Endothelial cell of umbilical vein (primary cell): ENCODE measurements at regions not wholly inside any gene's neighbourhood (a gene's known extent, or its start where the extent isn't known, plus 50 kb on each side); places are given as distances from the start of the nearest gene placed in this dataset.

Experiments
- BruUV-seq: library from RNA; stranded (reverse); fragments of 400-500 nt; replicated peaks from 2 replicates; lab custom pipeline; 2021; lab: Mats Ljungman, UMichigan
- CTCF ChIA-PET: fragments of 300-600, 350-600 bp; sonication (Branson Sonifier 250); formaldehyde crosslinking; loops from one replicate; lab custom pipeline; 2021; ENCODE audit warnings: antibody characterized with exemption, inconsistent platforms; lab: Charles Lee
- POLR2A ChIA-PET: fragments of 300-600, 350-600 bp; sonication (Branson Sonifier 250); formaldehyde crosslinking; loops from one replicate; lab custom pipeline; 2021; ENCODE audit warnings: antibody characterized with exemption, inconsistent platforms; lab: Charles Lee
- DNase-seq: peaks from one replicate; pipeline ENCODE4 v3.0.0-alpha.2; 2011; ENCODE audit warnings: low read depth, low spot score
- FAIRE-seq: peaks from 2 replicates; lab custom pipeline; 2011; peaks lifted over from hg19 to GRCh38; lab: Jason Lieb, UNC
- H2AFZ ChIP-seq: 2 replicates; pipeline ENCODE4 v1.6.0; 2012; ENCODE audit warnings: low read depth, low read length, control low read depth, inconsistent platforms
- H3K27ac ChIP-seq: 2 replicates; pipeline ENCODE4 v1.5.1; 2011; ENCODE audit warnings: low read depth, mild to moderate bottlenecking, control low read depth, low read length, moderate library complexity; ENCODE audit not compliant: insufficient read depth
- H3K27me3 ChIP-seq, 2 experiments: 2 replicates each; pipeline versions ENCODE4 v1.6.0 to v1.6.1; 2011; ENCODE audit warnings: low read length in 2 of 2, mixed read lengths in 1 of 2; ENCODE audit not compliant: control insufficient read depth in 2 of 2, insufficient read depth in 2 of 2
- H3K36me3 ChIP-seq, 2 experiments: 2 replicates in 1 of 2; 3 replicates in 1 of 2; pipeline ENCODE4 v1.5.1; 2011; ENCODE audit warnings: low read length in 2 of 2, mild to moderate bottlenecking in 1 of 2, moderate library complexity in 1 of 2; ENCODE audit not compliant: control insufficient read depth in 2 of 2, insufficient read depth in 2 of 2; ENCODE audit errors: extremely low read depth in 1 of 2
- H3K4me1 ChIP-seq: 3 replicates; pipeline ENCODE4 v1.5.1; 2011; ENCODE audit warnings: mild to moderate bottlenecking, low read length; ENCODE audit not compliant: control insufficient read depth, insufficient read depth; ENCODE audit errors: extremely low read depth
- H3K4me2 ChIP-seq: 2 replicates; pipeline ENCODE4 v1.6.1; 2011; ENCODE audit warnings: low read length, control low read depth, mixed read lengths; ENCODE audit not compliant: insufficient read depth
- H3K4me3 ChIP-seq, 3 experiments: fragments of 200-600 bp in 1 of 3; sonication (generic), shearing (Covaris generic) in 1 of 3; replicated peaks in 1 of 3; 2 replicates each; pipeline ENCODE4 v1.5.1; 2011 to 2016; ENCODE audit warnings: control low read depth in 3 of 3, low read length in 3 of 3, mild to moderate bottlenecking in 2 of 3, inconsistent platforms in 1 of 3, low read depth in 1 of 3, moderate library complexity in 1 of 3; ENCODE audit not compliant: insufficient read depth in 1 of 3
- H3K79me2 ChIP-seq: 2 replicates; pipeline ENCODE4 v1.6.0; 2012; ENCODE audit warnings: low read length, inconsistent platforms; ENCODE audit not compliant: control insufficient read depth, insufficient read depth
- H3K9ac ChIP-seq: replicated peaks from 2 replicates; pipeline ENCODE3; 2011; ENCODE audit warnings: low read length, control low read depth; ENCODE audit not compliant: insufficient read depth; ENCODE audit errors: extremely low read depth
- H3K9me1 ChIP-seq: replicated peaks from 3 replicates; pipeline ENCODE4 v1.6.0; 2011; ENCODE audit warnings: mild to moderate bottlenecking, low read length; ENCODE audit not compliant: control insufficient read depth, insufficient read depth; ENCODE audit errors: extremely low read depth
- H3K9me3 ChIP-seq: replicated peaks from 2 replicates; pipeline ENCODE4 v1.5.1; 2012; ENCODE audit warnings: low read length, inconsistent platforms; ENCODE audit not compliant: control insufficient read depth, insufficient read depth
- H4K20me1 ChIP-seq: replicated peaks from 2 replicates; pipeline ENCODE3; 2011; ENCODE audit warnings: mild to moderate bottlenecking, low read length; ENCODE audit not compliant: control insufficient read depth, insufficient read depth; ENCODE audit errors: extremely low read depth
- CTCF ChIP-seq, 2 donors: IDR thresholded peaks; 1 replicate in 1 of 2; 2 replicates in 1 of 2; pipeline ENCODE4 v1.5.1; 2011; ENCODE audit warnings: low read length in 2 of 2, mild to moderate bottlenecking in 2 of 2, moderate library complexity in 2 of 2, control low read depth in 1 of 2, inconsistent platforms in 1 of 2, low read depth in 1 of 2; ENCODE audit not compliant: insufficient read depth in 1 of 2; ENCODE audit errors: extremely low read depth in 1 of 2
- EZH2 ChIP-seq: IDR thresholded peaks from 2 replicates; pipeline ENCODE4 v1.6.1; 2012; ENCODE audit warnings: borderline replicate concordance, low read depth, mild to moderate bottlenecking, moderate library complexity, low read length, inconsistent platforms; ENCODE audit not compliant: severe bottlenecking
- FOS ChIP-seq: IDR thresholded peaks from 2 replicates; pipeline ENCODE4 v1.6.1; 2011; ENCODE audit warnings: mild to moderate bottlenecking, low read length, moderate library complexity, borderline replicate concordance; ENCODE audit not compliant: insufficient read depth
- GATA2 ChIP-seq: IDR thresholded peaks from 2 replicates; pipeline ENCODE4 v1.7.0; 2011; ENCODE audit warnings: low read depth, mild to moderate bottlenecking, moderate library complexity, mixed read lengths, low read length; ENCODE audit not compliant: insufficient read length, insufficient read depth
- JUN ChIP-seq: IDR thresholded peaks from 2 replicates; pipeline ENCODE4 v1.6.1; 2011; ENCODE audit warnings: borderline replicate concordance, low read depth; ENCODE audit not compliant: insufficient read length, insufficient read depth
- MAX ChIP-seq: IDR thresholded peaks from 2 replicates; pipeline ENCODE4 v1.6.1; 2011; ENCODE audit not compliant: insufficient read depth, insufficient read length
- MYC ChIP-seq: IDR thresholded peaks from one replicate; pipeline ENCODE4 v1.6.1; 2011; ENCODE audit warnings: mild to moderate bottlenecking, low read depth, low read length
- POLR2A ChIP-seq: IDR thresholded peaks from 2 replicates; pipeline ENCODE4 v1.6.1; 2012; ENCODE audit warnings: low read depth, mild to moderate bottlenecking, control low read depth, low read length
- POLR2AphosphoS5 ChIP-seq: IDR thresholded peaks from 2 replicates; pipeline ENCODE4 v1.6.1; 2012; ENCODE audit warnings: low read depth, mild to moderate bottlenecking, control low read depth, low read length, moderate library complexity; ENCODE audit not compliant: insufficient read depth
- dilution Hi-C: fragments of 300-500 bp; cut with MboI; formaldehyde crosslinking; loops from one replicate; pipeline ENCODE4 v1.15.0; 2019; ENCODE audit warnings: low sequenced_read_pairs; ENCODE audit not compliant: extremely low pct_ligation_motif_present
- intact Hi-C: fragments of 100-400 bp; cut with micrococcal nuclease; formaldehyde crosslinking; loops from one replicate; pipeline ENCODE4 v1.10.0; 2022

DNA sequence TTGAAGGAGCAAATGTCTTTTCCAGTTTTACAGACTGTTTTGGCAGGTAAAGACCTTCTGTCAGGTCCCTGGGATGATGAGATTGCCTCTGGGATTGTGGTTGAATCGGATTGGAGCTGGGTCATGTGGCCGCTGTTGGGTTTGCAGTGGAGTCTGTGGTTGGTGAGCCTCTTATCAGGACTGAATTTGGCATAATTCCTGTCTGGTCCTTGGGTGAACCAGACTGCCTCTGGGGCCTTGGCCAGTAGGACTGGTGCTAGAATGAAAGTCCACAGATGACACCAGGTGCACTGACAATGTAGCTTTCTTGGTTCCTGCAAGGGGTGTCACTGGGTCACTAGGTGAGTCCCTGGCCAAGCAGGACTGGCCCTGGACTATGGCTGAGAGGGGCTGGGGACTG is 155.3 kb downstream of the TPH2 start:
- H4K20me1 ChIP-seq, result no peaks in the 10 kb centered on the region
- no TSS peak for BruUV-seq
- no peak for DNase-seq
- dilution Hi-C loops, result no loop called here
- FAIRE-seq, result no peak
- ChIA-PET CTCF (no interaction called here), POLR2A (no interaction called here)
- H3K4me3 ChIP-seq, result no peak overlapping the region
- no peaks in the 10 kb centered on the region for H3K9me1 ChIP-seq
- TF ChIP-seq EZH2 (no peak), MYC (no peak), POLR2AphosphoS5 (no peak), CTCF (IDR thresholded peaks at IDR 0.05; ENCODE audit: extremely low read depth in 1 of 2, insufficient read depth in 1 of 2, low read depth in 1 of 2, low read length in 2 of 2) (no peak)
- intact Hi-C loops, result no loop called here
- H3K79me2 ChIP-seq, result no peaks in the 10 kb centered on the region
- H3K9me3 ChIP-seq, result peaks cover 4% of the 10 kb centered on the region
- H3K27me3 ChIP-seq, result no peaks in the 10 kb centered on the region
- no peaks in the 10 kb centered on the region for H3K36me3 ChIP-seq
- no peak overlapping the region for H3K4me2 ChIP-seq
- H3K4me1 ChIP-seq, result no peaks in the 10 kb centered on the region
- H2AFZ ChIP-seq, result no peak overlapping the region
- no peak overlapping the region for H3K9ac ChIP-seq
- no peak overlapping the region for H3K27ac ChIP-seq

DNA sequence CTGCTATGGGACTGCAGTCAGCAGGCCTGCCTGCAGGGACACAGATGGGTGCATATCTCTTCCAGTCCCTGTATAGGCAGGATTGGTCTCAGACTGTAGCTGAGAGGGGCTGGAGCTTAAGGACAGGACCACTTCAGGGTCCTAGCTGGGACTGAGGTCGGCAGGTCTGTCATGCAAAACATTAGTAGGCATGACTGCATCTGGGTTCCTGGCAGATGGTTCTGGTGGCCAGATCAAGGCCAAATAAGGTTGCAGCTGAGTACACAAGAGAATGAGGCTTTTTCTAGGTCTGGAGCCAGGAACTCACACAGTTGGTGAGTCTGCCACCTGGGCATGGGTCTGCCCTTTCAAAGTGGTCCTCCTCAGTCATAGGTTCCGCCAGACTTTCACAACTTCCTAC is 155.8 kb downstream of the TPH2 start:
- intact Hi-C loops, result no loop called here
- H3K27me3 ChIP-seq, result no peaks in the 10 kb centered on the region
- ChIA-PET POLR2A (no interaction called here), CTCF (no interaction called here)
- DNase-seq, result no peak
- no peaks in the 10 kb centered on the region for H3K9me1 ChIP-seq
- no peak overlapping the region for H3K4me2 ChIP-seq
- no peaks in the 10 kb centered on the region for H4K20me1 ChIP-seq
- no TSS peak for BruUV-seq
- H3K9ac ChIP-seq, result no peak overlapping the region
- H3K4me3 ChIP-seq, result no peak overlapping the region
- H3K79me2 ChIP-seq, result no peaks in the 10 kb centered on the region
- FAIRE-seq, result no peak
- H3K4me1 ChIP-seq, result no peaks in the 10 kb centered on the region
- no peak overlapping the region for H3K27ac ChIP-seq
- peaks cover 4% of the 10 kb centered on the region for H3K9me3 ChIP-seq
- no peak overlapping the region for H2AFZ ChIP-seq
- dilution Hi-C loops, result no loop called here
- H3K36me3 ChIP-seq, result no peaks in the 10 kb centered on the region
- TF ChIP-seq GATA2 (no peak), MAX (no peak), POLR2AphosphoS5 (no peak), POLR2A (no peak), JUN (no peak), CTCF (IDR thresholded peaks at IDR 0.05; ENCODE audit: extremely low read depth in 1 of 2, insufficient read depth in 1 of 2, low read depth in 1 of 2, low read length in 2 of 2) (no peak), MYC (no peak), EZH2 (no peak), FOS (no peak)
